ENCODE measurements at regions not wholly inside any gene's neighbourhood (a gene's known extent, or its start where the extent isn't known, plus 50 kb on each side); places are given as distances from the start of the nearest gene placed in this dataset.
A peak's percentile ranks its signal among the peaks of the same experiment; 100 is the strongest.
"Not testable (repeated sequence)": the region's sequence is repeated elsewhere in the genome, so short reads cannot be mapped to it uniquely, and the experiment has no call there.

GRCh38 chr13:47892374-47892773 is 108.7 kb downstream of the SUCLA2 start:
- no peak overlapping the region for H3K4me3 ChIP-seq (ENCODE audit: low read length)
- POLR2A ChIA-PET, result no interaction called here
- H3K27ac ChIP-seq (ENCODE audit: low read depth, low read length), result no peak overlapping the region
- H3K4me1 ChIP-seq (ENCODE audit: insufficient read depth, low read length), result peaks cover 7% of the 10 kb centered on the region
- DNase-seq, result no peak
- CTCF ChIA-PET, result no interaction called here
- Mint-ChIP-seq H3K36me3 (peaks cover 0 to 6% (median 0%) of the 10 kb centered on the region in 3 donors), H3K9me3 (no peaks in the 10 kb centered on the region), H3K27me3 (no peaks in the 10 kb centered on the region), H3K4me3 (no peak overlapping the region), H3K27ac (no peak overlapping the region), H3K4me1 (peaks cover 6 to 8% (median 7%) of the 10 kb centered on the region in 3 donors)
- H3K27me3 ChIP-seq (ENCODE audit: insufficient read depth, low read length, poor library complexity, severe bottlenecking), result no peaks in the 10 kb centered on the region
- no peaks in the 10 kb centered on the region for H3K36me3 ChIP-seq (ENCODE audit: insufficient read depth, low read length)
- no peaks in the 10 kb centered on the region for H3K9me3 ChIP-seq (ENCODE audit: low read length)

- DNase-seq, result no peak
- Mint-ChIP-seq H3K36me3 (peaks cover 0 to 5% (median 0%) of the 10 kb centered on the region in 3 donors), H3K4me3 (no peak overlapping the region), H3K9me3 (no peaks in the 10 kb centered on the region), H3K4me1 (peaks cover 6 to 8% (median 7%) of the 10 kb centered on the region in 3 donors), H3K27me3 (no peaks in the 10 kb centered on the region), H3K27ac (peak overlapping the region in 1 of 8 donors; percentile 58)
- no peaks in the 10 kb centered on the region for H3K9me3 ChIP-seq (ENCODE audit: low read length)
- no peaks in the 10 kb centered on the region for H3K27me3 ChIP-seq (ENCODE audit: insufficient read depth, low read length, poor library complexity, severe bottlenecking)
- ChIA-PET CTCF (no interaction called here), POLR2A (no interaction called here)
- H3K27ac ChIP-seq (ENCODE audit: low read depth, low read length), result no peak overlapping the region
- H3K4me3 ChIP-seq (ENCODE audit: low read length), result no peak overlapping the region
- H3K4me1 ChIP-seq (ENCODE audit: insufficient read depth, low read length), result peaks cover 7% of the 10 kb centered on the region
- no peaks in the 10 kb centered on the region for H3K36me3 ChIP-seq (ENCODE audit: insufficient read depth, low read length)
Observed at GRCh38 chr13:47890146-47890814, 110.8 kb downstream of the SUCLA2 start.

GRCh38 chr13:47886314-47886713 is 114.8 kb downstream of the SUCLA2 start:
- Mint-ChIP-seq H3K4me1 (peaks cover 6 to 8% (median 7%) of the 10 kb centered on the region in 3 donors), H3K27me3 (no peaks in the 10 kb centered on the region), H3K4me3 (no peak overlapping the region), H3K36me3 (peaks cover 0 to 12% (median 5%) of the 10 kb centered on the region in 3 donors), H3K27ac (no peak overlapping the region), H3K9me3 (no peaks in the 10 kb centered on the region)
- POLR2A ChIA-PET, result no interaction called here
- no peak overlapping the region for H3K27ac ChIP-seq (ENCODE audit: low read depth, low read length)
- H3K27me3 ChIP-seq (ENCODE audit: insufficient read depth, low read length, poor library complexity, severe bottlenecking), result no peaks in the 10 kb centered on the region
- no peaks in the 10 kb centered on the region for H3K9me3 ChIP-seq (ENCODE audit: low read length)
- H3K36me3 ChIP-seq (ENCODE audit: insufficient read depth, low read length), result no peaks in the 10 kb centered on the region
- CTCF ChIA-PET, result no interaction called here
- no peak for DNase-seq
- H3K4me1 ChIP-seq (ENCODE audit: insufficient read depth, low read length), result peaks cover 7% of the 10 kb centered on the region
- H3K4me3 ChIP-seq (ENCODE audit: low read length), result no peak overlapping the region

GRCh38 chr13:47875201-47875600 is 125.9 kb downstream of the SUCLA2 start:
- H3K27me3 Mint-ChIP-seq, result peaks cover 6% of the 10 kb centered on the region in 2 donors
- Histone ChIP-seq H3K27me3 (ENCODE audit: insufficient read depth, low read length, poor library complexity, severe bottlenecking) (no peaks in the 10 kb centered on the region), H3K4me1 (ENCODE audit: insufficient read depth, low read length) (no peaks in the 10 kb centered on the region), H3K36me3 (ENCODE audit: insufficient read depth, low read length) (no peaks in the 10 kb centered on the region), H3K4me3 (ENCODE audit: low read length) (no peak overlapping the region), H3K9me3 (ENCODE audit: low read length) (peaks cover 9% of the 10 kb centered on the region), H3K27ac (ENCODE audit: low read depth, low read length) (no peak overlapping the region)
- peaks cover 0 to 21% (median 3%) of the 10 kb centered on the region in 3 donors for H3K36me3 Mint-ChIP-seq
- H3K27ac Mint-ChIP-seq, result no peak overlapping the region
- H3K4me3 Mint-ChIP-seq, result no peak overlapping the region
- POLR2A ChIA-PET, result no interaction called here
- DNase-seq, result no peak
- CTCF ChIA-PET, result no interaction called here
- H3K4me1 Mint-ChIP-seq, result no peaks in the 10 kb centered on the region
- H3K9me3 Mint-ChIP-seq, result peaks cover 12 to 40% (median 29%) of the 10 kb centered on the region in 5 donors

- H3K4me1 Mint-ChIP-seq; H3K27me3 Mint-ChIP-seq; CTCF ChIA-PET; H3K9me3 ChIP-seq (ENCODE audit: low read length); DNase-seq; H3K27me3 ChIP-seq (ENCODE audit: insufficient read depth, low read length, poor library complexity, severe bottlenecking); H3K4me3 Mint-ChIP-seq; H3K4me3 ChIP-seq (ENCODE audit: low read length); POLR2A ChIA-PET; H3K27ac ChIP-seq (ENCODE audit: low read depth, low read length); H3K27ac Mint-ChIP-seq; H3K36me3 ChIP-seq (ENCODE audit: insufficient read depth, low read length); H3K4me1 ChIP-seq (ENCODE audit: insufficient read depth, low read length): not testable (repeated sequence)
- peaks cover 12 to 40% (median 29%) of the 10 kb centered on the region in 5 donors for H3K9me3 Mint-ChIP-seq
- H3K36me3 Mint-ChIP-seq, result peaks cover 0 to 21% (median 3%) of the 10 kb centered on the region in 3 donors
Observed at GRCh38 chr13:47873987-47874386, 127.1 kb downstream of the SUCLA2 start.

- POLR2A ChIA-PET; H3K27ac ChIP-seq (ENCODE audit: low read depth, low read length); H3K4me1 Mint-ChIP-seq; CTCF ChIA-PET; H3K4me1 ChIP-seq (ENCODE audit: insufficient read depth, low read length); DNase-seq; H3K27me3 Mint-ChIP-seq; H3K4me3 ChIP-seq (ENCODE audit: low read length); H3K27me3 ChIP-seq (ENCODE audit: insufficient read depth, low read length, poor library complexity, severe bottlenecking); H3K4me3 Mint-ChIP-seq; H3K36me3 ChIP-seq (ENCODE audit: insufficient read depth, low read length); H3K9me3 ChIP-seq (ENCODE audit: low read length); H3K27ac Mint-ChIP-seq: not testable (repeated sequence)
- Mint-ChIP-seq H3K9me3 (peaks cover 12 to 40% (median 29%) of the 10 kb centered on the region in 5 donors), H3K36me3 (peaks cover 0 to 21% (median 3%) of the 10 kb centered on the region in 3 donors)
Observed at GRCh38 chr13:47873319-47873718, 127.8 kb downstream of the SUCLA2 start.

- H3K36me3 Mint-ChIP-seq, result peaks cover 0 to 21% (median 3%) of the 10 kb centered on the region in 3 donors
- H3K27me3 Mint-ChIP-seq, result peaks cover 5 to 6% of the 10 kb centered on the region in 2 donors
- no peak overlapping the region for H3K4me3 Mint-ChIP-seq
- no peak overlapping the region for H3K27ac ChIP-seq (ENCODE audit: low read depth, low read length)
- DNase-seq, result no peak
- H3K4me1 ChIP-seq (ENCODE audit: insufficient read depth, low read length), result no peaks in the 10 kb centered on the region
- peaks cover 8% of the 10 kb centered on the region for H3K9me3 ChIP-seq (ENCODE audit: low read length)
- ChIA-PET POLR2A (no interaction called here), CTCF (no interaction called here)
- peaks cover 0 to 4% (median 0%) of the 10 kb centered on the region in 3 donors for H3K4me1 Mint-ChIP-seq
- H3K27me3 ChIP-seq (ENCODE audit: insufficient read depth, low read length, poor library complexity, severe bottlenecking), result no peaks in the 10 kb centered on the region
- H3K4me3 ChIP-seq (ENCODE audit: low read length), result no peak overlapping the region
- no peak overlapping the region for H3K27ac Mint-ChIP-seq
- H3K9me3 Mint-ChIP-seq, result peaks cover 13 to 30% (median 25%) of the 10 kb centered on the region in 5 donors
- no peaks in the 10 kb centered on the region for H3K36me3 ChIP-seq (ENCODE audit: insufficient read depth, low read length)
Observed at GRCh38 chr13:47869776-47870175, 131.3 kb downstream of the SUCLA2 start.

- no peak overlapping the region for H3K27ac ChIP-seq (ENCODE audit: low read depth, low read length)
- Mint-ChIP-seq H3K27ac (no peak overlapping the region), H3K27me3 (peaks cover 6 to 8% of the 10 kb centered on the region in 2 donors), H3K9me3 (peaks cover 0 to 9% (median 4%) of the 10 kb centered on the region in 5 donors), H3K36me3 (peaks cover 0 to 6% (median 0%) of the 10 kb centered on the region in 3 donors), H3K4me1 (peaks cover 0 to 4% (median 0%) of the 10 kb centered on the region in 3 donors), H3K4me3 (no peak overlapping the region)
- no peak for DNase-seq
- no peaks in the 10 kb centered on the region for H3K4me1 ChIP-seq (ENCODE audit: insufficient read depth, low read length)
- ChIA-PET CTCF (interaction anchor here (1.3 kb wide), 1 partner anchor 9 kb away, joined by 3 read pairs; no protein-coding TSS in a partner anchor), POLR2A (no interaction called here)
- H3K27me3 ChIP-seq (ENCODE audit: insufficient read depth, low read length, poor library complexity, severe bottlenecking), result no peaks in the 10 kb centered on the region
- H3K9me3 ChIP-seq (ENCODE audit: low read length), result no peaks in the 10 kb centered on the region
- H3K36me3 ChIP-seq (ENCODE audit: insufficient read depth, low read length), result no peaks in the 10 kb centered on the region
- no peak overlapping the region for H3K4me3 ChIP-seq (ENCODE audit: low read length)
Observed at GRCh38 chr13:47865883-47866282, 135.2 kb downstream of the SUCLA2 start.

Measured in CD8-positive, alpha-beta memory T cell (primary cell).